ENCODE measurements at regions not wholly inside any gene's neighbourhood (a gene's known extent, or its start where the extent isn't known, plus 50 kb on each side); places are given as distances from the start of the nearest gene placed in this dataset.
"Not testable (repeated sequence)": the region's sequence is repeated elsewhere in the genome, so short reads cannot be mapped to it uniquely, and the experiment has no call there.

- no peak for TF ChIP-seq CTCF (IDR thresholded peaks at IDR 0.05; ENCODE audit: extremely low read depth, insufficient read depth, missing control alignments)
Observed at GRCh38 chr10:129058664-129059155, 408.3 kb upstream of the MGMT start.

DNA sequence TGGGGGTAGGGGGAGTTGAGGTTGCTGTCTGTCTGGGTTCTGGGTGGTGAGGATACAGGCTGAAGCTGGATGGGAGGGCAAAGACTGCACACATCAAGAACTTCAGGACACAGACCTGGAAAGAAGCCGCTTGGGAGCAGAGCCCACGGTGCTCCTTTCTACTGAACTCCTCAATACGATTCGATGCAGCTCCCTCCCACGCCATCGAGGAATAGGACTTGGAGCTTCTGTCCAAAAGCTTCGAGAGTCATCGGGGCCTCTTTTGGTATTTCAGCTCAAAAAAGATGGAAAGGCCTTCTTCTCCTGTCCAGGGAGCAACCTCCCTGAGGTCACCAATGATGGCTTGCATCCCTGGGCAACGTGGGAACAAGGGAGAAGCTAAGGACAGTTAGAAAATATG lies 407.1 kb upstream of the MGMT start:
- TF ChIP-seq CTCF (IDR thresholded peaks at IDR 0.05; ENCODE audit: extremely low read depth, insufficient read depth, missing control alignments) = no peak
- DNase-seq (ENCODE audit: low spot score) = no peak
- in situ Hi-C loops (cut with MboI; ENCODE audit: low pct_unique_long_range_greater_than_20kb, low sequenced_read_pairs, unreplicated experiment) = no loop called here

More at GRCh38 chr10:129058664-129059155, 408.3 kb upstream of the MGMT start:
- DNase-seq (ENCODE audit: low spot score) = no peak
- in situ Hi-C loops (cut with MboI; ENCODE audit: low pct_unique_long_range_greater_than_20kb, low sequenced_read_pairs, unreplicated experiment) = no loop called here

GRCh38 chr10:129063212-129063611 lies 403.8 kb upstream of the MGMT start:
- no peak for TF ChIP-seq CTCF (IDR thresholded peaks at IDR 0.05; ENCODE audit: extremely low read depth, insufficient read depth, missing control alignments)
- no peak for DNase-seq (ENCODE audit: low spot score)
- in situ Hi-C loops (cut with MboI; ENCODE audit: low pct_unique_long_range_greater_than_20kb, low sequenced_read_pairs, unreplicated experiment) = no loop called here

GRCh38 chr10:129063877-129064276 lies 403.2 kb upstream of the MGMT start:
- TF ChIP-seq CTCF (IDR thresholded peaks at IDR 0.05; ENCODE audit: extremely low read depth, insufficient read depth, missing control alignments) = no peak
- in situ Hi-C loops (cut with MboI; ENCODE audit: low pct_unique_long_range_greater_than_20kb, low sequenced_read_pairs, unreplicated experiment) = no loop called here
- no peak for DNase-seq (ENCODE audit: low spot score)

DNA sequence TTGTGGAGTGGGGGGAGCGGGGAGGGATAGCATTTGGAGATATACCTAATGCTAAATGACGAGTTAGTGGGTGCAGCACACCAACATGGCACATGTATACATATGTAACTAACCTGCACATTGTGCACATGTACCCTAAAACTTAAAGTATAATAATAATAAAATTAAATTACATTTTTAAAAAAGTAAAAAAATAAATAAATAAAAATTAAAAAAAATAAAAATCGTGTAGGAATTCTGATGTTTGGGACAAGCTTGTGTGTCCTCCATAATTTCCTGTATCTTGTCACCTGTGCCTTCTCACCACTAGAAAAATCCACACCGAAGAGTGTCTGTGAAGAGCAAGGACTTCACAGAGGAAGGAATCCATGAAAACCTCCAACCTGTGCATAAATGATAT lies 400.5 kb upstream of the MGMT start:
- DNase-seq (ENCODE audit: low spot score); in situ Hi-C loops (cut with MboI; ENCODE audit: low pct_unique_long_range_greater_than_20kb, low sequenced_read_pairs, unreplicated experiment): not testable (repeated sequence)

DNA sequence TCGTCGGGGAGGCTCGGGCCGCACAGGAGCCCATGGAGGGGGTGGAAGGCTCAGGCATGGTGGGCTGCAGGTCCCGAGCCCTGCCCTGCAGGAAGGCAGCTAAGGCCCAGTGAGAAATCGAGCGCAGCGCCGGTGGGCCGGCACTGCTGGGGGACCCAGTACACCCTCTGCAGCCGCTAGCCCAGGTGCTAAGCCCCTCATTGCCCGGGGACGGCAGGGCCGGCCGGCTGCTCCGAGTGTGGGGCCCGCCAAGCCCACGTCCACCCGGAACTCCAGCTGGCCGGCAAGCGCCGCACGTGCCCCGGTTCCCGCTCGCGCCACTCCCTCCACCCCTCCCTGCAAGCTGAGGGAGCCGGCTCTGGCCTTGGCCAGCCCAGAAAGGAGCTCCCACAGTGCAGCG lies 395.6 kb upstream of the MGMT start:
- DNase-seq (ENCODE audit: low spot score); in situ Hi-C loops (cut with MboI; ENCODE audit: low pct_unique_long_range_greater_than_20kb, low sequenced_read_pairs, unreplicated experiment): not testable (repeated sequence)

DNA sequence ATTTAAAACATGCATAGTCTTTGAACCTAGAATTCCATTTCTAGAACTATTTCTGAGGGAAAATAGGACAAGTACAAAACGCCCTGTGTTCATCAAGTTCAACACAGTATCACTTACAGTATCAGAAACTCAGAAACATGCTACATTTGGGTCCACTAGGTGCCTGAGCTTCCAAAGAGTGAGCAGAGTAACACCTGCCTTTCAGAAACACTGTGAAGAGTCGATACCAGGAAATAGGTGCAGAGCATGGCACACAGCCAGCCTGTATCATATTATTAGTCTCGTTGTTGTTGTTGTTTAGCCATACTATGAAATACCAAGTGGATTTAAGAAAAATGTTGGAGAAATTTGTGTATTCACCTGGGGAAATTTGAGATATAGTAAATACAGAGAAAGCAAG lies 392.1 kb upstream of the MGMT start:
- TF ChIP-seq CTCF (IDR thresholded peaks at IDR 0.05; ENCODE audit: extremely low read depth, insufficient read depth, missing control alignments) = no peak
- in situ Hi-C loops (cut with MboI; ENCODE audit: low pct_unique_long_range_greater_than_20kb, low sequenced_read_pairs, unreplicated experiment) = no loop called here
- no peak for DNase-seq (ENCODE audit: low spot score)

- in situ Hi-C loops (cut with MboI; ENCODE audit: low pct_unique_long_range_greater_than_20kb, low sequenced_read_pairs, unreplicated experiment) = no loop called here
- no peak for TF ChIP-seq CTCF (IDR thresholded peaks at IDR 0.05; ENCODE audit: extremely low read depth, insufficient read depth, missing control alignments)
- no peak for DNase-seq (ENCODE audit: low spot score)
Observed at GRCh38 chr10:129075508-129075907, 391.5 kb upstream of the MGMT start.
